Thoracic aorta (tissue), 2 donors: ENCODE measurements at regions not wholly inside any gene's neighbourhood (a gene's known extent, or its start where the extent isn't known, plus 50 kb on each side); places are given as distances from the start of the nearest gene placed in this dataset.
A peak's percentile ranks its signal among the peaks of the same experiment; 100 is the strongest.

Experiments used
- ATAC-seq: fragments of 150-250 bp; one replicate; pipeline ENCODE4 v1.8.0; 2017; ENCODE audit warnings: low read depth; ENCODE audit not compliant: insufficient number of reproducible peaks, low FRiP score
- DNase-seq: peaks from one replicate; pipeline ENCODE4 v3.0.0-alpha.2; 2020; ENCODE audit warnings: low spot score
- H3K27ac ChIP-seq, 2 donors: fragments of 200-600 bp; sonication (generic); 1 replicate in 1 of 2; 2 replicates in 1 of 2; pipeline ENCODE4 v1.5.1; 2016; ENCODE audit warnings: mild to moderate bottlenecking in 2 of 2, moderate library complexity in 2 of 2
- H3K27me3 ChIP-seq: fragments of 200-600 bp; sonication (generic); replicated peaks from 2 replicates; pipeline ENCODE4 v1.6.0; 2016; ENCODE audit warnings: mild to moderate bottlenecking; ENCODE audit not compliant: insufficient read depth
- H3K36me3 ChIP-seq: fragments of 200-600 bp; sonication (generic); one replicate; pipeline ENCODE4 v1.5.1; 2016
- H3K4me1 ChIP-seq, 2 donors: fragments of 200-600 bp; sonication (generic); 1 replicate in 1 of 2; 2 replicates in 1 of 2; pipeline versions ENCODE4 v1.5.1 to v1.6.0; 2016; ENCODE audit warnings: low read depth in 2 of 2, mild to moderate bottlenecking in 1 of 2; ENCODE audit not compliant: control insufficient read depth in 1 of 2
- H3K4me3 ChIP-seq: fragments of 200-600 bp; sonication (generic); 2 replicates; pipeline ENCODE4 v1.5.1; 2016; ENCODE audit warnings: mild to moderate bottlenecking
- H3K9me3 ChIP-seq: fragments of 200-600 bp; sonication (generic); 2 replicates; pipeline ENCODE4 v1.5.1; 2016
- CTCF ChIP-seq: fragments of 200-600 bp; sonication (generic); IDR thresholded peaks from one replicate; pipeline ENCODE4 v1.5.1; 2019; ENCODE audit warnings: antibody characterized with exemption

DNA sequence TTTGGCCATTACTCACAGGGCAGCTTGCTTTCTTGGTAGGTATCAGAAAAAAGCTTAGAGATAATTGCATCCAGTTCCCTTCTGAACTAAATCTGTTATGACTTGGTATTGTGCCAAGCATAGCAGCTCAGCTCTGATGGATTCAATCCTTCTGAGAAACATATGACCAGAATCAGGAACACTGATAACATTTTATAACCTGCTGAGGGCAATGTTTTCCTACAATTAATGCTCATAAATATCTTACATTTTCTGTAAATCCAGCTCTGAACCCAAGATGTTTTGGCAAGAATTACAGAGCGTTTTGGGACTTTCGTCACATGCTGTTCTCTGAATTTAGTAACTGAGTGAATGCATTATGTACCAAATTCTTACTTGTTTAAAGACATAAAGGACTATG is 167.8 kb downstream of the KIF20B start:
- Histone ChIP-seq H3K27ac (peak overlapping the region; percentile 9 to 42), H3K36me3 (no peaks in the 10 kb centered on the region), H3K27me3 (no peaks in the 10 kb centered on the region), H3K9me3 (no peaks in the 10 kb centered on the region), H3K4me1 (peaks cover 7 to 24% of the 10 kb centered on the region in 2 donors), H3K4me3 (no peak overlapping the region)
- ATAC-seq (no peak), DNase-seq (no peak)
- no peak for TF ChIP-seq CTCF

- H3K27me3 ChIP-seq, result no peaks in the 10 kb centered on the region
- peaks cover 7 to 24% of the 10 kb centered on the region in 2 donors for H3K4me1 ChIP-seq
- DNase-seq (no peak), ATAC-seq (no peak)
- H3K4me3 ChIP-seq, result no peak overlapping the region
- no peak for TF ChIP-seq CTCF
- H3K27ac ChIP-seq, result peak overlapping the region; percentile 9 to 42
- no peaks in the 10 kb centered on the region for H3K9me3 ChIP-seq
- no peaks in the 10 kb centered on the region for H3K36me3 ChIP-seq
Measured at GRCh38 chr10:89869592-89870156, 168.3 kb downstream of the KIF20B start.

- no peaks in the 10 kb centered on the region for H3K27me3 ChIP-seq
- no peaks in the 10 kb centered on the region for H3K9me3 ChIP-seq
- peaks cover 7 to 24% of the 10 kb centered on the region in 2 donors for H3K4me1 ChIP-seq
- H3K36me3 ChIP-seq, result no peaks in the 10 kb centered on the region
- no peak for TF ChIP-seq CTCF
- no peak overlapping the region for H3K27ac ChIP-seq
- ATAC-seq, result no peak
- DNase-seq, result no peak
- no peak overlapping the region for H3K4me3 ChIP-seq
Measured at GRCh38 chr10:89870936-89871335, 169.5 kb downstream of the KIF20B start.

DNA sequence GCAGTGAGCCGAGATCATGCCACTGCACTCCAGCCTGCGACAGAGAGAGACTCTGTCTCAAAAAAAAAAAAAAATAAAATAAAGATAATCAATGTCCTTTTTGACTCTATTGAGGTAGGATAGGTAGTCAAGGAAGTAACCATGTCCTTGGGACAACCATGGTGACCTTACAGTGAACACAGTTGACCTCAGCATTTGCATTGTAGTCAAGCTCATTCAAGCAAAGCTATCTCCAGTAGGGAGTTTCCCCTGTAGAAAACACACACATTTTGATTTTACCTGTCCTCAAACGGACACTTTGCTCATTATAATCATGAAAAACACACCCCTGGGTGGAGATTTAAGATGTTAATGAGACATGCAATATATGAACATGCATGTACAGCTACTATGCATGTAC is 171.7 kb downstream of the KIF20B start:
- no peak overlapping the region for H3K4me3 ChIP-seq
- no peak for ATAC-seq
- H3K36me3 ChIP-seq, result no peaks in the 10 kb centered on the region
- H3K27ac ChIP-seq, result no peak overlapping the region
- no peaks in the 10 kb centered on the region for H3K9me3 ChIP-seq
- H3K4me1 ChIP-seq, result peaks cover 7 to 21% of the 10 kb centered on the region in 2 donors
- no peak for TF ChIP-seq CTCF
- no peak for DNase-seq
- no peaks in the 10 kb centered on the region for H3K27me3 ChIP-seq

DNA sequence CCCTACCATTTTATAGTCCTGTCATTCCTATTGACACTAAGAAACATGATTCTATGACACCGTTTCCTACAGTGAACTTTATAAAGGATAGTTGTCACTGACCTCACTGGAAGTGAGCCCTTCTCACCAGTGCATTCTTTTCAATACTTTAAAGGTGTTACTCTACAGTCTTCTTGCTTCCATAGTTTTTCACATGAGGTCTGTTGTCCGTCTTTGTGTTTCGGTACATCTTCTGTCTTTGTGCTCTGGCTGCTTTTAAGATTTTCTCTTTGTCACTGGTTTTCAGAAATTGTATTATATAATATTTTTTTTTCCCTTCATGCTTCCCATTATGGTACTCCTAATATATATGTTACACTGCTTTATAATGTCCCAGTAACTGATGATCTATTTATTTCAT is 174.2 kb downstream of the KIF20B start:
- Histone ChIP-seq H3K4me3 (no peak overlapping the region), H3K9me3 (no peaks in the 10 kb centered on the region), H3K27me3 (no peaks in the 10 kb centered on the region), H3K4me1 (no peaks in the 10 kb centered on the region), H3K36me3 (no peaks in the 10 kb centered on the region), H3K27ac (no peak overlapping the region)
- ATAC-seq (no peak), DNase-seq (no peak)
- no peak for TF ChIP-seq CTCF
